ENCODE measurements at regions not wholly inside any gene's neighbourhood (a gene's known extent, or its start where the extent isn't known, plus 50 kb on each side); places are given as distances from the start of the nearest gene placed in this dataset.

- no peak for ATAC-seq
- Histone ChIP-seq H3K9me3 (no peaks in the 10 kb centered on the region), H3K27me3 (peaks cover 0 to 3% (median 0%) of the 10 kb centered on the region in 3 donors), H3K4me1 (peaks cover 0 to 2% of the 10 kb centered on the region in 2 donors), H3K27ac (no peak overlapping the region), H3K4me3 (no peak overlapping the region), H3K36me3 (no peaks in the 10 kb centered on the region)
- intact Hi-C loops (cut with DNase I; ENCODE audit: low total_unique reads) (no loop called here), in situ Hi-C loops (cut with MboI; ENCODE audit: low sequenced_read_pairs in 4 of 4) (no loop called here)
- no peak for DNase-seq
- no peak for TF ChIP-seq CTCF (IDR thresholded peaks at IDR 0.05 in 4 of 5, conservative IDR thresholded peaks at IDR 0.05 in 1 of 5)
- no peak for TF ChIP-seq POLR2A (IDR thresholded peaks at IDR 0.05)
These were observed 275.2 kb upstream of the IRX1 start for GRCh38 chr5:3320317-3320875.

GRCh38 chr5:3317051-3317795, 278.4 kb upstream of the IRX1 start:
- intact Hi-C loops (cut with DNase I; ENCODE audit: low total_unique reads) = no loop called here

GRCh38 chr5:3313569-3313968, 282.1 kb upstream of the IRX1 start:
- ATAC-seq = no peak
- DNase-seq = no peak
- no peak for TF ChIP-seq CTCF (IDR thresholded peaks at IDR 0.05 in 4 of 5, conservative IDR thresholded peaks at IDR 0.05 in 1 of 5)
- no peak for TF ChIP-seq POLR2A (IDR thresholded peaks at IDR 0.05)
- H3K4me3 ChIP-seq = no peak overlapping the region
- no peak overlapping the region for H3K27ac ChIP-seq
- no peaks in the 10 kb centered on the region for H3K9me3 ChIP-seq
- no peaks in the 10 kb centered on the region for H3K27me3 ChIP-seq
- H3K4me1 ChIP-seq = no peaks in the 10 kb centered on the region
- intact Hi-C loops (cut with DNase I; ENCODE audit: low total_unique reads) = no loop called here
- no peaks in the 10 kb centered on the region for H3K36me3 ChIP-seq
- in situ Hi-C loops (cut with MboI; ENCODE audit: low sequenced_read_pairs in 4 of 4) = no loop called here

More at GRCh38 chr5:3317051-3317795, 278.4 kb upstream of the IRX1 start:
- no peaks in the 10 kb centered on the region for H3K9me3 ChIP-seq
- H3K27me3 ChIP-seq = no peaks in the 10 kb centered on the region
- H3K4me3 ChIP-seq = no peak overlapping the region
- no peak for DNase-seq
- no peak overlapping the region for H3K27ac ChIP-seq
- no peaks in the 10 kb centered on the region for H3K4me1 ChIP-seq
- ATAC-seq = no peak
- TF ChIP-seq CTCF (IDR thresholded peaks at IDR 0.05 in 4 of 5, conservative IDR thresholded peaks at IDR 0.05 in 1 of 5) (no peak), POLR2A (IDR thresholded peaks at IDR 0.05) (no peak)
- H3K36me3 ChIP-seq = no peaks in the 10 kb centered on the region
- in situ Hi-C loops (cut with MboI; ENCODE audit: low sequenced_read_pairs in 4 of 4) = no loop called here

- Histone ChIP-seq H3K4me3 (no peak overlapping the region), H3K36me3 (no peaks in the 10 kb centered on the region), H3K27me3 (no peaks in the 10 kb centered on the region), H3K4me1 (no peaks in the 10 kb centered on the region), H3K9me3 (no peaks in the 10 kb centered on the region), H3K27ac (no peak overlapping the region)
- ATAC-seq (no peak), DNase-seq (no peak)
- TF ChIP-seq POLR2A (IDR thresholded peaks at IDR 0.05) (no peak), CTCF (IDR thresholded peaks at IDR 0.05 in 4 of 5, conservative IDR thresholded peaks at IDR 0.05 in 1 of 5) (no peak)
- intact Hi-C loops (cut with DNase I; ENCODE audit: low total_unique reads) (no loop called here), in situ Hi-C loops (cut with MboI; ENCODE audit: low sequenced_read_pairs in 4 of 4) (no loop called here)
These were observed 283.3 kb upstream of the IRX1 start for GRCh38 chr5:3312299-3312698.
